K562 (cell line): ENCODE measurements at regions not wholly inside any gene's neighbourhood (a gene's known extent, or its start where the extent isn't known, plus 50 kb on each side); places are given as distances from the start of the nearest gene placed in this dataset.
"Not testable (repeated sequence)": the region's sequence is repeated elsewhere in the genome, so short reads cannot be mapped to it uniquely, and the experiment has no call there.

Source experiments
- ARID2 ChIP-seq: fragments of 450-650 bp; IDR thresholded peaks from 2 replicates; pipeline ENCODE4 v1.6.1; 2017; ENCODE audit warnings: antibody characterized with exemption, mild to moderate bottlenecking
- BDP1 ChIP-seq: IDR thresholded peaks from 3 replicates; pipeline ENCODE4 v1.6.1; 2011; ENCODE audit not compliant: insufficient read length, insufficient read depth
- CBX8 ChIP-seq: fragments of 200-600 bp; sonication (generic); IDR thresholded peaks from 2 replicates; pipeline ENCODE4 v1.6.1; 2012; ENCODE audit warnings: borderline replicate concordance, mixed run types, low read depth, mild to moderate bottlenecking, moderate library complexity, mixed read lengths, low read length, control low read depth, inconsistent platforms; ENCODE audit not compliant: poor library complexity, severe bottlenecking; ENCODE audit errors: extremely low read depth
- CTCF ChIP-seq, 3 experiments: IDR thresholded peaks in 2 of 3; conservative IDR thresholded peaks in 1 of 3; 2 replicates each; pipeline ENCODE4 v1.5.1; 2011 to 2012; ENCODE audit warnings: low read length in 3 of 3, mild to moderate bottlenecking in 3 of 3, control low read depth in 2 of 3, improper control_type of control experiment in 1 of 3, inconsistent platforms in 1 of 3, low read depth in 1 of 3, mixed read lengths in 1 of 3, moderate library complexity in 1 of 3; ENCODE audit not compliant: insufficient read depth in 2 of 3
- ERF ChIP-seq: fragments of 450-650 bp; formaldehyde crosslinking; IDR thresholded peaks from 2 replicates; pipeline ENCODE4 v1.4.0; 2020; ENCODE audit warnings: mild to moderate bottlenecking, mixed read lengths
- POLR2A ChIP-seq: fragments of 450-650 bp; conservative IDR thresholded peaks from 2 replicates; pipeline ENCODE4 v1.6.1; 2016
- SETDB1 ChIP-seq: IDR thresholded peaks from one replicate; pipeline ENCODE4 v1.6.1; 2012; ENCODE audit warnings: low read length, control low read depth, inconsistent platforms
- SIN3A ChIP-seq, 2 experiments: fragments of 150-350 bp in 1 of 2; IDR thresholded peaks; 2 replicates each; pipeline ENCODE4 v1.6.1; 2011 to 2016; ENCODE audit warnings: borderline replicate concordance in 2 of 2, low read depth in 2 of 2, low read length in 2 of 2, mild to moderate bottlenecking in 2 of 2, moderate library complexity in 2 of 2; ENCODE audit not compliant: control insufficient read depth in 1 of 2
- ZNF133 ChIP-seq: fragments of 250-450 bp; sonication (Bioruptor Pico); IDR thresholded peaks from 2 replicates; pipeline ENCODE4 v1.4.0; 2020; ENCODE audit warnings: mild to moderate bottlenecking
- ZNF551 ChIP-seq: fragments of 250-450 bp; sonication (Bioruptor Pico); IDR thresholded peaks from 2 replicates; pipeline ENCODE4 v1.5.0; 2021; ENCODE audit warnings: mild to moderate bottlenecking, moderate library complexity

- TF ChIP-seq ARID2; CTCF (IDR thresholded peaks at IDR 0.05 in 2 of 3, conservative IDR thresholded peaks at IDR 0.05 in 1 of 3; ENCODE audit: insufficient read depth in 2 of 3, low read depth in 1 of 3, low read length in 3 of 3); ZNF551 (CRISPR knock-in tag); CBX8; POLR2A; ERF; SETDB1; ZNF133 (CRISPR knock-in tag); BDP1; SIN3A (IDR thresholded peaks at IDR 0.05; ENCODE audit: borderline replicate concordance in 2 of 2, control insufficient read depth in 1 of 2, low read depth in 2 of 2, low read length in 2 of 2): not testable (repeated sequence)
Observed at GRCh38 chr2:87318814-87319491, 297.3 kb upstream of the PLGLB1 start.
